SK-N-SH (cell line): ENCODE measurements at regions not wholly inside any gene's neighbourhood (a gene's known extent, or its start where the extent isn't known, plus 50 kb on each side); places are given as distances from the start of the nearest gene placed in this dataset.

ENCODE experiments used
- CTCF ChIA-PET: fragments of 300-600, 350-600 bp; formaldehyde crosslinking; extraction: SDS; loops from one replicate; lab custom pipeline; 2021; lab: Yijun Ruan, JAX
- POLR2A ChIA-PET: fragments of 350-600 bp; sonication (Branson Sonifier 250); formaldehyde crosslinking; extraction: SDS; loops from one replicate; lab custom pipeline; 2020; ENCODE audit warnings: antibody characterized with exemption, inconsistent platforms; lab: Yijun Ruan, JAX
- DNase-seq: peaks from one replicate; pipeline ENCODE4 v3.0.0; 2012
- H2AFZ ChIP-seq: fragments of 200-600 bp; sonication (generic); 2 replicates; pipeline ENCODE4 v1.8.1; 2016; ENCODE audit warnings: antibody characterized with exemption, mild to moderate bottlenecking, low read depth
- H3F3A ChIP-seq: fragments of 200-600 bp; sonication (generic); replicated peaks from 2 replicates; pipeline ENCODE3; 2016; ENCODE audit warnings: antibody characterized with exemption, mild to moderate bottlenecking; ENCODE audit not compliant: insufficient read depth
- H3K27ac ChIP-seq, 2 experiments: fragments of 200-500 bp in 1 of 2; fragments of 200-600 bp in 1 of 2; sonication (Bioruptor generic) in 1 of 2; sonication (generic), shearing (Covaris generic) in 1 of 2; 2 replicates each; pipeline versions ENCODE4 v1.5.1 to v1.6.1; 2014 to 2016; ENCODE audit warnings: low read depth in 2 of 2, inconsistent platforms in 1 of 2, low read length in 1 of 2, mild to moderate bottlenecking in 1 of 2, mixed read lengths in 1 of 2
- H3K27me3 ChIP-seq: fragments of 200-600 bp; sonication (generic), shearing (Covaris generic); 2 replicates; pipeline ENCODE4 v1.6.1; 2016; ENCODE audit warnings: mixed run types; ENCODE audit not compliant: insufficient read depth
- H3K36me3 ChIP-seq, 2 experiments: fragments of 200-500 bp in 1 of 2; fragments of 200-600 bp in 1 of 2; sonication (Bioruptor generic) in 1 of 2; sonication (generic) in 1 of 2; replicated peaks in 1 of 2; 2 replicates each; pipeline versions ENCODE3 to v1.5.1; 2014 to 2016; ENCODE audit warnings: low read length in 1 of 2, mild to moderate bottlenecking in 1 of 2; ENCODE audit not compliant: insufficient read depth in 2 of 2, control insufficient read depth in 1 of 2
- H3K4me1 ChIP-seq, 2 experiments: fragments of 200-500 bp in 1 of 2; fragments of 200-600 bp in 1 of 2; sonication (Bioruptor generic) in 1 of 2; sonication (generic), shearing (Covaris generic) in 1 of 2; 2 replicates each; pipeline versions ENCODE4 v1.5.1 to v1.6.1; 2014 to 2016; ENCODE audit warnings: low read depth in 1 of 2, low read length in 1 of 2, mixed run types in 1 of 2; ENCODE audit not compliant: insufficient read depth in 2 of 2, control insufficient read depth in 1 of 2
- H3K4me2 ChIP-seq: fragments of 200-600 bp; sonication (generic), shearing (Covaris generic); 2 replicates; pipeline ENCODE4 v1.6.1; 2017; ENCODE audit warnings: mixed run types
- H3K4me3 ChIP-seq, 2 experiments: fragments of 200-500 bp in 1 of 2; fragments of 200-600 bp in 1 of 2; sonication (Bioruptor generic) in 1 of 2; sonication (generic), shearing (Covaris generic) in 1 of 2; 2 replicates each; pipeline versions ENCODE4 v1.5.1 to v1.8.1; 2014 to 2016; ENCODE audit warnings: low read depth in 2 of 2, inconsistent platforms in 1 of 2, low read length in 1 of 2, mild to moderate bottlenecking in 1 of 2, mixed read lengths in 1 of 2, moderate library complexity in 1 of 2
- H3K79me2 ChIP-seq: fragments of 200-600 bp; sonication (generic); 2 replicates; pipeline ENCODE4 v1.8.1; 2017; ENCODE audit warnings: mild to moderate bottlenecking; ENCODE audit not compliant: insufficient read depth
- H3K9ac ChIP-seq: fragments of 200-600 bp; sonication (generic); 2 replicates; pipeline ENCODE4 v1.6.1; 2017; ENCODE audit warnings: mixed run types
- H3K9me2 ChIP-seq: fragments of 200-600 bp; sonication (generic); 2 replicates; pipeline ENCODE4 v1.6.1; 2017; ENCODE audit warnings: mixed run types
- H3K9me3 ChIP-seq: fragments of 200-600 bp; sonication (generic); 2 replicates; pipeline ENCODE4 v1.6.1; 2017; ENCODE audit warnings: mixed run types, mild to moderate bottlenecking, moderate library complexity
- H4K20me1 ChIP-seq: fragments of 200-600 bp; sonication (generic); 2 replicates; pipeline ENCODE4 v1.6.1; 2017; ENCODE audit warnings: mild to moderate bottlenecking, mixed run types; ENCODE audit not compliant: insufficient read depth
- CHD2 ChIP-seq: fragments of 150-350 bp; IDR thresholded peaks from 2 replicates; pipeline ENCODE4 v1.6.1; 2018; ENCODE audit warnings: low read length; ENCODE audit not compliant: partially characterized antibody
- ELF1 ChIP-seq: IDR thresholded peaks from 2 replicates; pipeline ENCODE4 v1.4.0; 2012
- EP300 ChIP-seq, 2 experiments: IDR thresholded peaks; 2 replicates each; pipeline versions ENCODE4 v1.4.0 to v1.6.1; 2012; ENCODE audit warnings: borderline replicate concordance in 1 of 2, low read depth in 1 of 2, low read length in 1 of 2
- FOXM1 ChIP-seq: IDR thresholded peaks from 2 replicates; pipeline ENCODE4 v1.4.0; 2012; ENCODE audit warnings: low read depth, mild to moderate bottlenecking
- GATA2 ChIP-seq: sonication (generic); formaldehyde crosslinking; IDR thresholded peaks from 2 replicates; pipeline ENCODE4 v1.5.0; 2020; ENCODE audit warnings: mild to moderate bottlenecking, missing genetic modification reagents
- JUND ChIP-seq: IDR thresholded peaks from 2 replicates; pipeline ENCODE4 v1.4.0; 2012
- MEF2A ChIP-seq: IDR thresholded peaks from 2 replicates; pipeline ENCODE4 v1.4.0; 2012; ENCODE audit warnings: low read depth, borderline replicate concordance
- NFIC ChIP-seq: IDR thresholded peaks from 2 replicates; pipeline ENCODE4 v1.4.0; 2012; ENCODE audit warnings: borderline replicate concordance
- POLR2AphosphoS5 ChIP-seq: IDR thresholded peaks from 2 replicates; pipeline ENCODE4 v1.6.1; 2012; ENCODE audit warnings: low read depth, low read length
- RAD21 ChIP-seq: IDR thresholded peaks from 2 replicates; pipeline ENCODE4 v1.6.1; 2012; ENCODE audit warnings: mild to moderate bottlenecking, low read length
- RCOR1 ChIP-seq: fragments of 150-350 bp; IDR thresholded peaks from 2 replicates; pipeline ENCODE4 v1.6.1; 2017; ENCODE audit warnings: antibody characterized with exemption, low read length
- SIN3A ChIP-seq: IDR thresholded peaks from 2 replicates; pipeline ENCODE4 v1.6.1; 2012; ENCODE audit warnings: low read depth, mild to moderate bottlenecking, low read length, moderate library complexity, borderline replicate concordance
- WGBS: methylation state at CpG from one replicate; pipeline ENCODE4 v1.1.6; 2017; ENCODE audit warnings: low lambda C conversion rate; 5-methylcytosine and 5-hydroxymethylcytosine counted together
- TF ChIP-seq, protein P1 (sequence below): fragments of 150-350 bp; IDR thresholded peaks from 2 replicates; pipeline ENCODE4 v1.6.1; 2017; ENCODE audit warnings: antibody characterized with exemption, low read length, low read depth, borderline replicate concordance
- TF ChIP-seq, protein P2 (sequence below): IDR thresholded peaks from 2 replicates; pipeline ENCODE4 v1.4.0; 2012; ENCODE audit warnings: low read depth
- TF ChIP-seq, protein P3 (sequence below): IDR thresholded peaks from 2 replicates; pipeline ENCODE4 v1.6.1; 2012; ENCODE audit warnings: mild to moderate bottlenecking, low read depth, low read length, moderate library complexity

DNA sequence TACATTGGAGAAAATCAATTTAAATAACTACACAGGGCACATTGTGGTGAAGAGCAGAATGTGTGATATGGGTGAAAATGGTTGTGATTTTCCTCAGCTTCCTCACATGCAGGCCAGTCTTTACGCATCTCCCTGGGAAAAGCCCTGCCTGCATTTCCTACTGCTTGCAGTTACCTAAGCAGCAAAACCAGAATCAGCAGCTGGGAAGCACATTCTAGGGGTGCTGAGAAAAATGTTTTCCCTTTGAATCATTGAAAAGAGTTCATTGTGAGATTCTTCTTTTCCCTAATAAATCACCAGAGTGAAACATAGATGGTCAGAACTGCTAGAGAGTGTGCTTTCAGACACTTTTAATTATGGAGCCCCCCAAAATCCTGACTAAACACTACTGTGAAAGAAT lies 656.0 kb downstream of the TDRD15 start:
- no peak overlapping the region for H3K27ac ChIP-seq
- POLR2A ChIA-PET: no interaction called here
- no peak overlapping the region for H3K4me3 ChIP-seq
- no peaks in the 10 kb centered on the region for H3K9me2 ChIP-seq
- TF ChIP-seq EP300 (IDR thresholded peaks at IDR 0.05; ENCODE audit: borderline replicate concordance in 1 of 2, low read depth in 1 of 2, low read length in 1 of 2) (no peak), RAD21 (no peak), RCOR1 (no peak), GATA2 (CRISPR knock-in tag) (no peak), ELF1 (no peak), POLR2AphosphoS5 (no peak)
- TF ChIP-seq, protein P1, sequence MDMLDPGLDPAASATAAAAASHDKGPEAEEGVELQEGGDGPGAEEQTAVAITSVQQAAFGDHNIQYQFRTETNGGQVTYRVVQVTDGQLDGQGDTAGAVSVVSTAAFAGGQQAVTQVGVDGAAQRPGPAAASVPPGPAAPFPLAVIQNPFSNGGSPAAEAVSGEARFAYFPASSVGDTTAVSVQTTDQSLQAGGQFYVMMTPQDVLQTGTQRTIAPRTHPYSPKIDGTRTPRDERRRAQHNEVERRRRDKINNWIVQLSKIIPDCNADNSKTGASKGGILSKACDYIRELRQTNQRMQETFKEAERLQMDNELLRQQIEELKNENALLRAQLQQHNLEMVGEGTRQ: no peak
- TF ChIP-seq, protein P2, sequence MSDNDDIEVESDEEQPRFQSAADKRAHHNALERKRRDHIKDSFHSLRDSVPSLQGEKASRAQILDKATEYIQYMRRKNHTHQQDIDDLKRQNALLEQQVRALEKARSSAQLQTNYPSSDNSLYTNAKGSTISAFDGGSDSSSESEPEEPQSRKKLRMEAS: no peak
- TF ChIP-seq, protein P3, sequence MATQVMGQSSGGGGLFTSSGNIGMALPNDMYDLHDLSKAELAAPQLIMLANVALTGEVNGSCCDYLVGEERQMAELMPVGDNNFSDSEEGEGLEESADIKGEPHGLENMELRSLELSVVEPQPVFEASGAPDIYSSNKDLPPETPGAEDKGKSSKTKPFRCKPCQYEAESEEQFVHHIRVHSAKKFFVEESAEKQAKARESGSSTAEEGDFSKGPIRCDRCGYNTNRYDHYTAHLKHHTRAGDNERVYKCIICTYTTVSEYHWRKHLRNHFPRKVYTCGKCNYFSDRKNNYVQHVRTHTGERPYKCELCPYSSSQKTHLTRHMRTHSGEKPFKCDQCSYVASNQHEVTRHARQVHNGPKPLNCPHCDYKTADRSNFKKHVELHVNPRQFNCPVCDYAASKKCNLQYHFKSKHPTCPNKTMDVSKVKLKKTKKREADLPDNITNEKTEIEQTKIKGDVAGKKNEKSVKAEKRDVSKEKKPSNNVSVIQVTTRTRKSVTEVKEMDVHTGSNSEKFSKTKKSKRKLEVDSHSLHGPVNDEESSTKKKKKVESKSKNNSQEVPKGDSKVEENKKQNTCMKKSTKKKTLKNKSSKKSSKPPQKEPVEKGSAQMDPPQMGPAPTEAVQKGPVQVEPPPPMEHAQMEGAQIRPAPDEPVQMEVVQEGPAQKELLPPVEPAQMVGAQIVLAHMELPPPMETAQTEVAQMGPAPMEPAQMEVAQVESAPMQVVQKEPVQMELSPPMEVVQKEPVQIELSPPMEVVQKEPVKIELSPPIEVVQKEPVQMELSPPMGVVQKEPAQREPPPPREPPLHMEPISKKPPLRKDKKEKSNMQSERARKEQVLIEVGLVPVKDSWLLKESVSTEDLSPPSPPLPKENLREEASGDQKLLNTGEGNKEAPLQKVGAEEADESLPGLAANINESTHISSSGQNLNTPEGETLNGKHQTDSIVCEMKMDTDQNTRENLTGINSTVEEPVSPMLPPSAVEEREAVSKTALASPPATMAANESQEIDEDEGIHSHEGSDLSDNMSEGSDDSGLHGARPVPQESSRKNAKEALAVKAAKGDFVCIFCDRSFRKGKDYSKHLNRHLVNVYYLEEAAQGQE: no peak
- TF ChIP-seq, all 33 proteins: peak for 0
- no peaks in the 10 kb centered on the region for H3K9me3 ChIP-seq
- H4K20me1 ChIP-seq: no peaks in the 10 kb centered on the region
- no peaks in the 10 kb centered on the region for H3K79me2 ChIP-seq
- CTCF ChIA-PET: no interaction called here
- H2AFZ ChIP-seq: no peak overlapping the region
- WGBS: 26% methylated on average over 1 of the region's 1 CpG
- H3K36me3 ChIP-seq: peaks cover 0 to 4% of the 10 kb centered on the region in 2 experiments
- no peaks in the 10 kb centered on the region for H3K27me3 ChIP-seq
- no peak for DNase-seq
- no peaks in the 10 kb centered on the region for H3K4me1 ChIP-seq
- no peaks in the 10 kb centered on the region for H3F3A ChIP-seq
- H3K9ac ChIP-seq: no peak overlapping the region
- no peak overlapping the region for H3K4me2 ChIP-seq

DNA sequence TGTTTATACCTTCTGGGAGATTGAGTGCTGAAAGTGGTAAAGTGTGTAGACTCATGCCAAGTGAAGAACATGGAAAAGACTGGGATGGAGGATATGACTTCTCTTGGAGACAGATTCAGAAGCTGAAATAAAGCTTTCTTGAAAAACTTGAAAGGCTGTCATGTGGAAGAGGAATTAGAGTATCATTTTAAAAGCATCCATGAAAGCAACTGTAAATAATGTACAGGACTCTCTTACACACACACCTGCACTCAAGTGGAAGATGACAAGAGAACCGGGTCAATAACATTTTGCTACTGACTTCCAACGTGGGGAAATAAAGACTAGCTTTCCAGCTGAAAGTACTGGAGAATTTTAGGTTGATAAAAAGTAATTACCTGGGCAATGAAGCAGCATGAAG lies 658.2 kb downstream of the TDRD15 start:
- POLR2A ChIA-PET: no interaction called here
- no peak overlapping the region for H3K4me3 ChIP-seq
- peaks cover 0 to 3% of the 10 kb centered on the region in 2 experiments for H3K36me3 ChIP-seq
- H3K27me3 ChIP-seq: no peaks in the 10 kb centered on the region
- H3K4me2 ChIP-seq: no peak overlapping the region
- H4K20me1 ChIP-seq: no peaks in the 10 kb centered on the region
- no peaks in the 10 kb centered on the region for H3K4me1 ChIP-seq
- no peaks in the 10 kb centered on the region for H3F3A ChIP-seq
- H2AFZ ChIP-seq: no peak overlapping the region
- 10% methylated on average over 2 of the region's 2 CpGs for WGBS
- no peak overlapping the region for H3K9ac ChIP-seq
- no peak overlapping the region for H3K27ac ChIP-seq
- TF ChIP-seq SIN3A (no peak), JUND (no peak), CHD2 (no peak), FOXM1 (no peak), MEF2A (no peak), NFIC (no peak)
- TF ChIP-seq, protein P2: no peak
- no peaks in the 10 kb centered on the region for H3K9me2 ChIP-seq
- CTCF ChIA-PET: interaction anchor here (1.4 kb wide), 1 partner anchor 13 kb away, joined by 3 read pairs; no protein-coding TSS in a partner anchor
- H3K79me2 ChIP-seq: no peaks in the 10 kb centered on the region
- H3K9me3 ChIP-seq: no peaks in the 10 kb centered on the region
- DNase-seq: no peak
